ENCODE measurements at regions not wholly inside any gene's neighbourhood (a gene's known extent, or its start where the extent isn't known, plus 50 kb on each side); places are given as distances from the start of the nearest gene placed in this dataset.
A peak's percentile ranks its signal among the peaks of the same experiment; 100 is the strongest.

GRCh38 chr11:10392095-10393079 is 62.7 kb upstream of the AMPD3 start:
- no peak for TF ChIP-seq POLR2A (IDR thresholded peaks at IDR 0.05; ENCODE audit: low read depth, low read length)
- TF ChIP-seq BHLHE40 (IDR thresholded peaks at IDR 0.05; ENCODE audit: low read depth, low read length): peak; percentile 71
- TF ChIP-seq CEBPB (IDR thresholded peaks at IDR 0.05; ENCODE audit: low read depth, low read length): no peak
- no peak for TF ChIP-seq CTCF (conservative IDR thresholded peaks at IDR 0.05; ENCODE audit: low read depth, low read length)
- no peak for TF ChIP-seq RAD21 (IDR thresholded peaks at IDR 0.05; ENCODE audit: low read length)
- TF ChIP-seq MXI1 (IDR thresholded peaks at IDR 0.05; ENCODE audit: borderline replicate concordance, low read depth, low read length): no peak
- TF ChIP-seq MAZ (IDR thresholded peaks at IDR 0.05; ENCODE audit: borderline replicate concordance, low read depth, low read length): no peak
- TF ChIP-seq CHD1 (IDR thresholded peaks at IDR 0.05; ENCODE audit: low read depth, low read length): no peak
- no peak for TF ChIP-seq RCOR1 (IDR thresholded peaks at IDR 0.05; ENCODE audit: insufficient replicate concordance, low read length)

Data from IMR-90 (cell line).